ENCODE measurements at regions not wholly inside any gene's neighbourhood (a gene's known extent, or its start where the extent isn't known, plus 50 kb on each side); places are given as distances from the start of the nearest gene placed in this dataset.

- TF ChIP-seq POLR2A (IDR thresholded peaks at IDR 0.05) = no peak
- TF ChIP-seq CTCF (IDR thresholded peaks at IDR 0.05) = no peak
These were observed 481.4 kb downstream of the SUCLA2 start for GRCh38 chr13:47519626-47520025.
